Fibroblast of skin of back (primary cell): ENCODE measurements at regions not wholly inside any gene's neighbourhood (a gene's known extent, or its start where the extent isn't known, plus 50 kb on each side); places are given as distances from the start of the nearest gene placed in this dataset.

Experiments
- DNase-seq: peaks from one replicate; pipeline ENCODE4 v3.0.0-alpha.2; 2013

DNA sequence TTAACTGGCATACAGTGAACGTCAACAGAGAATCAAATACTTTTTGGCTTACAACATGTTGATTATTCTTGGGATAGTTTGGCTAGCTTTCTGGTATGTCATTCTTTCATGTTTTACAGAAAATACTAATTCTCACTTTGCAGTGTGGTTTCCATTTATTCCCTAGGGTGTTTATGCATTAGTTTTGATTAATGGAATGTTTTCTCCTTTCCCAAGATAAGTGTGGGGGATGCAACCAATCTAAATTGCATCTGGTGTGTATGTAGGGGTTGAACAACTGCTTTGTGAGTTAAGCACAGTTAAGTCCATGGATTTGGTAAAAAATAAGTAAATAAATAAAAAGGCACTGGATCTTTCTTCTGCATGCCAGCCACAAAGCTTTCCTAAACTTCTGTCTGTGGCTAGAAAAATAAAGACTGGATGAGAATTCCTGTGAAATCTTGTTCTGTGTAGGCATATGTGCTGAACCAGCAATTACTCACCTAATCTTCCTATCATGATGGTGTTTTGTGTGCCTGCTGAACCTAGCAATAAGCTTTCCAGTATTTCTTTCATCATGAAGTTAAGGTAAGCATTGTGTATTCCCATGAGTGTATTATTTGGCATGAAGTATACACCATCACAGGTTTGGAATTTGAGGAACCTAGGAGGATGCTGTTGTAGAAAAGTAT lies 50.6 kb upstream of the TENM3 start:
- peak; percentile 78 for DNase-seq

DNA sequence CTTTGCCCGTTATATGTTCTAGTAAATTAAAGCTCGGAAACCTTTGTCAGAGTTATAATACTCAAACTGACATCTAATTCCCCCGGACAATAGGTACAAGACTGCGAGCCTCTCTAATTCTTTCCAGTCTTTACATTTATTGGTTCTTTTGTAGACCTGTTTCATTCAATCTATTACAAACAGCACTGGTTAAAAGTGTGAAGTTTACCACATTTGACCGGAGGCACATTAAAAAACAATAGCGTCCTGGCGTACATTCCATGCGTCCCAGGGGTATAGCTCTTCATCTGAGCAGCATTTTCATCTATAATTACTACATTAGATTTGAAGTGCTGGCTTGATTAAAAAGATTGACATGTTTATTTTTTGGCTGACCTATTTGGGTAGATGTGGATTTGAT lies 49.9 kb upstream of the TENM3 start:
- DNase-seq: no peak
